ENCODE measurements at regions not wholly inside any gene's neighbourhood (a gene's known extent, or its start where the extent isn't known, plus 50 kb on each side); places are given as distances from the start of the nearest gene placed in this dataset.
"Not testable (repeated sequence)": the region's sequence is repeated elsewhere in the genome, so short reads cannot be mapped to it uniquely, and the experiment has no call there.

GRCh38 chr10:43843321-43844101, 194.8 kb upstream of the ZNF32 start:
- Histone ChIP-seq H3K36me3 (no peaks in the 10 kb centered on the region), H3K27me3 (replicated peaks) (no peaks in the 10 kb centered on the region), H3K4me1 (replicated peaks) (peaks cover 38% of the 10 kb centered on the region), H3K27ac (no peak overlapping the region), H3K9me3 (replicated peaks) (no peaks in the 10 kb centered on the region), H3K4me3 (no peak overlapping the region)
- DNase-seq (ENCODE audit: low read depth in 1 of 2, low spot score in 2 of 2) = peak; percentile 37 to 62

- peaks cover 38% of the 10 kb centered on the region for H3K4me1 ChIP-seq (replicated peaks)
- no peaks in the 10 kb centered on the region for H3K36me3 ChIP-seq
- no peaks in the 10 kb centered on the region for H3K27me3 ChIP-seq (replicated peaks)
- no peak overlapping the region for H3K4me3 ChIP-seq
- no peak for DNase-seq (ENCODE audit: low read depth in 1 of 2, low spot score in 2 of 2)
- H3K9me3 ChIP-seq (replicated peaks) = no peaks in the 10 kb centered on the region
- H3K27ac ChIP-seq = no peak overlapping the region
These were observed 193.8 kb upstream of the ZNF32 start for GRCh38 chr10:43842496-43842895.

DNA sequence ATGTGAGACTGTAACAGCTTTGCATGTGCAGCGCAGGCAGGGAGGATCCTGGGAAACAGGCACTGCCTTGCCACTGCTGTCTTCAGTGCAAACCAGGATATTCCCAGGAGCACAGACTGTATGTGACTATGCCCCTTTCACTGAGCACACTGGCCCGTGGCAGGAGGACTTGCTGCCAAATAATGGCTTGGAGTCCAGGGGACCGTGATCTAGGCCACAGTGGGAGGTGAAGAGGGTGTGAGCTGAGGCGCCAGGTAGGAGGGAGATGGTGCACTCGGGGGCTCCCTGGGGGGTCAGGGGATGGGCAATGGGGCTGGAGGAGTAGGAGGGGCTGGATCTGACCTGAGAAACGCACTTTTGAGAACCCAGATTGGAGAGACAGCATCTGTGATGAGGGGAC, 193.4 kb upstream of the ZNF32 start:
- DNase-seq (ENCODE audit: low read depth in 1 of 2, low spot score in 2 of 2) = no peak
- Histone ChIP-seq H3K4me3 (no peak overlapping the region), H3K36me3 (no peaks in the 10 kb centered on the region), H3K4me1 (replicated peaks) (peaks cover 38% of the 10 kb centered on the region), H3K27ac (no peak overlapping the region), H3K27me3 (replicated peaks) (no peaks in the 10 kb centered on the region), H3K9me3 (replicated peaks) (no peaks in the 10 kb centered on the region)

DNA sequence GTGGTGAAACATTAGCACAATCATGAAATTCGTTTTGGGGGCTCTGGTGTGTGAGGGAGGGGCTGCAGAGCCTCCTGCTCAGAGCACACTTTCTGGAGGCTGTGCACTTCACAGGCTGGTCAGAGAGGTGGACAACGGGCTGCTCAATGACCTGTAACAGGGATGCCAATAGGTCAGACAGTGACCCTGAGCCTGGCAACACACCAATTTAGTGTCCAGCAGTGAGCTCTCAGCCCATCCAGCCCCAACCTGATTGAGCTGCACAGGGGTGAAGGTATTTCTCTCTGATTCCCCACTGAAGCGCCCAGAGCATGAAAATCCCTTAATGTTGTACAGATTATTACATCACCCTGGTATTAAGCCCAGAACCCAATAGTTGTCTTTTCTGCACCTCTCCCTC, 191.3 kb upstream of the ZNF32 start:
- peaks cover 23% of the 10 kb centered on the region for H3K4me1 ChIP-seq (replicated peaks)
- H3K27ac ChIP-seq = no peak overlapping the region
- no peak overlapping the region for H3K4me3 ChIP-seq
- no peaks in the 10 kb centered on the region for H3K9me3 ChIP-seq (replicated peaks)
- no peaks in the 10 kb centered on the region for H3K27me3 ChIP-seq (replicated peaks)
- no peak for DNase-seq (ENCODE audit: low read depth in 1 of 2, low spot score in 2 of 2)
- no peaks in the 10 kb centered on the region for H3K36me3 ChIP-seq

- H3K36me3 ChIP-seq; H3K27me3 ChIP-seq (replicated peaks); H3K27ac ChIP-seq; DNase-seq (ENCODE audit: low read depth in 1 of 2, low spot score in 2 of 2); H3K9me3 ChIP-seq (replicated peaks); H3K4me3 ChIP-seq; H3K4me1 ChIP-seq (replicated peaks): not testable (repeated sequence)
These were observed 186.1 kb upstream of the ZNF32 start for GRCh38 chr10:43834751-43835150.

DNA sequence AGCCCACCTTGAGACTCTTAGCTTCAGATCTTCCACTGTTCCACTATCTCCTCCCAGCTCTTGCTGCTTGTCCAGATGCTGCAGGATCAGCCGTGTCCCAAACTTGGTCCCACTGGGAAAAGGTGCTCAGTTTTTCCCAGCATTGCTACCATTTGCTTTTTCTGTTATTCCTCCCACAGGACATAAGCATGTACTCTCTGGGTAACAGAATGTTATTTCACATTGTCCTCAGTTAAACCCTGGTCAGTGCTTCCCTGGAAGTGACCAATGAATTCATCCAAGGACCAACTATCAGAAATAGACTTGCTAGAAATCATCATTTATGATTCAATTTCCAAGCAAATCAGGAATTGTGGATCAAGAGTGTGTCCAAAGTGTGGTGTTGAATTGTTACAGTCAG, 179.2 kb upstream of the ZNF32 start:
- Histone ChIP-seq H3K27ac (no peak overlapping the region), H3K4me3 (no peak overlapping the region), H3K4me1 (replicated peaks) (no peaks in the 10 kb centered on the region), H3K9me3 (replicated peaks) (no peaks in the 10 kb centered on the region), H3K36me3 (no peaks in the 10 kb centered on the region), H3K27me3 (replicated peaks) (no peaks in the 10 kb centered on the region)
- DNase-seq (ENCODE audit: low read depth in 1 of 2, low spot score in 2 of 2) = no peak

DNA sequence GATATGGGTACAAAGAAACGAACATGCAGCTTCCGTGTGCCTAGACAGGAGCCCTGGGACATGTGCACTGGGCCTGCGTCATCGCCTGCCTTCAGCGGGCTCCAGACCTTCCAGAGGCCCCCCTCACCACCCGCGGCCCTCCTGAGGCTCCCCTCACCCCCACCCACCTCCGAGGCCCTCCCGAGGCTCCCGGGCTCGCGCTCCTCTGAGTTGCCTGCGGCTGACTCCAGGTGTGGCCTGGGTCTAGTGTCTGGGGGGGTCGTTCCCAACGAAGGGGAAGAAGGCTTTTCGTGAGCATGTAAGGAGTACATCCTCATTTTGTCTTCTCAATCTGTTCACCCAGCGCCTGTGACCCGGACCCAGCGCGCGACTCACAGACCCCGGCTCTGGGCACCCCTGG, 177.3 kb upstream of the ZNF32 start:
- H3K4me1 ChIP-seq (replicated peaks) = no peaks in the 10 kb centered on the region
- H3K36me3 ChIP-seq = no peaks in the 10 kb centered on the region
- no peak overlapping the region for H3K4me3 ChIP-seq
- DNase-seq (ENCODE audit: low read depth in 1 of 2, low spot score in 2 of 2) = no peak
- H3K9me3 ChIP-seq (replicated peaks) = no peaks in the 10 kb centered on the region
- H3K27me3 ChIP-seq (replicated peaks) = no peaks in the 10 kb centered on the region
- no peak overlapping the region for H3K27ac ChIP-seq

DNA sequence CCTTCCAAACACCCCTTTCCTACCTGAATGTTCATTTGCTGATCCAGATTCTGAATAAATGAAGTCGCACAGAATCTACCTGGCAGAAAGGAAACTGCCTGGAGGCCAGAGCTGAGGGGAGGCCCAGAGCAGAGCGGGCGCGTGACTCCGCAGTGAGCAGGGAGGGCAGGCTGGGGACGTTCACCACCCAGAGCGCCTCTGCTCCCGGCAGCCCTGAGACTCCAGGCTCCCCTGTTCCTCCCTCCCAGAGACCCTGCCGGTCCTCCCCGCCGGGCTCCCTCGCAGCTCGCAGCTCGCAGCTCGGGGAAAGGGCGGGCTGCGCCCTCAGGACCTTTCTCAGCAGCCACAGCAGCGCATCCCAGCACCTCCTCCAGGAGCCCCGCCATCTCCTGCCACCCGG, 176.7 kb upstream of the ZNF32 start:
- DNase-seq (ENCODE audit: low read depth in 1 of 2, low spot score in 2 of 2) = no peak
- no peaks in the 10 kb centered on the region for H3K27me3 ChIP-seq (replicated peaks)
- no peak overlapping the region for H3K4me3 ChIP-seq
- no peaks in the 10 kb centered on the region for H3K9me3 ChIP-seq (replicated peaks)
- no peaks in the 10 kb centered on the region for H3K4me1 ChIP-seq (replicated peaks)
- H3K27ac ChIP-seq = no peak overlapping the region
- no peaks in the 10 kb centered on the region for H3K36me3 ChIP-seq

GRCh38 chr10:43824934-43825333, 176.3 kb upstream of the ZNF32 start:
- no peaks in the 10 kb centered on the region for H3K36me3 ChIP-seq
- no peaks in the 10 kb centered on the region for H3K27me3 ChIP-seq (replicated peaks)
- H3K9me3 ChIP-seq (replicated peaks) = no peaks in the 10 kb centered on the region
- H3K4me3 ChIP-seq = no peak overlapping the region
- no peak for DNase-seq (ENCODE audit: low read depth in 1 of 2, low spot score in 2 of 2)
- no peak overlapping the region for H3K27ac ChIP-seq
- no peaks in the 10 kb centered on the region for H3K4me1 ChIP-seq (replicated peaks)

- no peak for DNase-seq (ENCODE audit: low read depth in 1 of 2, low spot score in 2 of 2)
- H3K27ac ChIP-seq = no peak overlapping the region
These were observed 174.2 kb upstream of the ZNF32 start for GRCh38 chr10:43822631-43823580.

DNA sequence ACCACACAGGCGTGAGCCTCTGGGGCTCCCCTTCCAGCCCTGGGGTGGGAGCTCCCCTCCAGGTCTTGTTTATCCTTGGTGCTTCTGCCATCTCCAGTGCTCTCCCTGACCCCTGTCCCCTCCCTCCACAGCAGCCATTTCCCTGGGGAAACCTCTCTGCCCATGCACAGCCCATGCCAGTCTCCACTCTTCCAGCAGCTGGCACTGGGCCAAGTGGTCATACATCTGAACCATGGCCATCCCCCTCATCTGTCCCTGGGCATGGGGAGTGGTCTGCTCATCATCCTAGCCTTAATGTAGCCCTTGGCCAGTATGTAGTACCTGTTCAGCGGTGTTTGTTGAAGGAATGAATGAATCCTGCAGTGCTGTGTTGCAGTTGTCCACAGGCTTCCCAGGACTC, 172.4 kb upstream of the ZNF32 start:
- H3K27me3 ChIP-seq (replicated peaks) = no peaks in the 10 kb centered on the region
- no peak for DNase-seq (ENCODE audit: low read depth in 1 of 2, low spot score in 2 of 2)

More at GRCh38 chr10:43822631-43823580, 174.2 kb upstream of the ZNF32 start:
- Histone ChIP-seq H3K4me1 (replicated peaks) (no peaks in the 10 kb centered on the region), H3K36me3 (no peaks in the 10 kb centered on the region), H3K4me3 (no peak overlapping the region), H3K27me3 (replicated peaks) (no peaks in the 10 kb centered on the region), H3K9me3 (replicated peaks) (no peaks in the 10 kb centered on the region)

DNA sequence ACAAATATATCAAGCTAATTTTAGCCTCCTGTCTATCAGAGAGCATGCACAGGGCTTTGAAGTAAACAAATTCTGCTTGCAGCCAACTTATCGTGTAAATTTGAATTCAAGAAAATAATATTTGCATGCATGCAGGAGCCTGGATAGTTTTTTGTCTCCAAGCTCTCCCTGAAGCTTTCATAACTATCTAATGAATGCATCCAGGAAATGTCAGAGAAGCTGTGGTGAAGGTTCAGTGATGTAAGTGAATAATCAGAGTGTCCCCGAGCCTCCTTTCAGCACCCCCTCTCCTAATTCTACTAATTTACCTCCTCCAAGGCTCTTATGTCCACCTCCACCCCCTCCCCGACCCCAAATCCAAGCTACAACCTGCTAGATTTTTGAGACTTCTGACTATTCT, 172.0 kb upstream of the ZNF32 start:
- no peaks in the 10 kb centered on the region for H3K9me3 ChIP-seq (replicated peaks)
- peaks cover 6% of the 10 kb centered on the region for H3K4me1 ChIP-seq (replicated peaks)
- H3K4me3 ChIP-seq = no peak overlapping the region
- H3K27ac ChIP-seq = no peak overlapping the region
- DNase-seq (ENCODE audit: low read depth in 1 of 2, low spot score in 2 of 2) = no peak
- no peaks in the 10 kb centered on the region for H3K27me3 ChIP-seq (replicated peaks)
- H3K36me3 ChIP-seq = no peaks in the 10 kb centered on the region

More for the DNA sequence above, 172.4 kb upstream of the ZNF32 start:
- Histone ChIP-seq H3K27ac (no peak overlapping the region), H3K4me1 (replicated peaks) (peaks cover 6% of the 10 kb centered on the region), H3K4me3 (no peak overlapping the region), H3K9me3 (replicated peaks) (no peaks in the 10 kb centered on the region), H3K36me3 (no peaks in the 10 kb centered on the region)

GRCh38 chr10:43819464-43820230, 171.0 kb upstream of the ZNF32 start:
- no peaks in the 10 kb centered on the region for H3K9me3 ChIP-seq (replicated peaks)
- DNase-seq (ENCODE audit: low read depth in 1 of 2, low spot score in 2 of 2) = no peak
- H3K4me1 ChIP-seq (replicated peaks) = peaks cover 6% of the 10 kb centered on the region
- no peak overlapping the region for H3K4me3 ChIP-seq
- H3K27me3 ChIP-seq (replicated peaks) = no peaks in the 10 kb centered on the region
- no peaks in the 10 kb centered on the region for H3K36me3 ChIP-seq
- no peak overlapping the region for H3K27ac ChIP-seq

All from SJSA1 (cell line).